ENCODE measurements at regions not wholly inside any gene's neighbourhood (a gene's known extent, or its start where the extent isn't known, plus 50 kb on each side); places are given as distances from the start of the nearest gene placed in this dataset.

- Mint-ChIP-seq H3K27me3 (no peaks in the 10 kb centered on the region), H3K4me1 (no peaks in the 10 kb centered on the region), H3K4me3 (no peak overlapping the region), H3K27ac (no peak overlapping the region), H3K36me3 (no peaks in the 10 kb centered on the region), H3K9me3 (peaks cover 0 to 4% (median 2%) of the 10 kb centered on the region in 3 donors)
Measured at GRCh38 chr4:178808106-178808505, 1365.9 kb upstream of the AGA start.

GRCh38 chr4:178809921-178810320, 1367.7 kb upstream of the AGA start:
- Mint-ChIP-seq H3K4me3 (no peak overlapping the region), H3K36me3 (no peaks in the 10 kb centered on the region), H3K4me1 (no peaks in the 10 kb centered on the region), H3K27ac (no peak overlapping the region), H3K27me3 (no peaks in the 10 kb centered on the region), H3K9me3 (peaks cover 2 to 4% (median 2%) of the 10 kb centered on the region in 3 donors)

- Mint-ChIP-seq H3K4me1 (no peaks in the 10 kb centered on the region), H3K36me3 (no peaks in the 10 kb centered on the region), H3K27ac (no peak overlapping the region), H3K4me3 (no peak overlapping the region), H3K9me3 (peaks cover 2 to 10% (median 2%) of the 10 kb centered on the region in 3 donors), H3K27me3 (no peaks in the 10 kb centered on the region)
Measured at GRCh38 chr4:178811356-178811755, 1369.1 kb upstream of the AGA start.

- Mint-ChIP-seq H3K4me1 (no peaks in the 10 kb centered on the region), H3K36me3 (no peaks in the 10 kb centered on the region), H3K27ac (no peak overlapping the region), H3K27me3 (no peaks in the 10 kb centered on the region), H3K4me3 (no peak overlapping the region), H3K9me3 (peaks cover 2 to 16% (median 2%) of the 10 kb centered on the region in 3 donors)
Measured at GRCh38 chr4:178812866-178813265, 1370.6 kb upstream of the AGA start.

- H3K4me3 Mint-ChIP-seq, result no peak overlapping the region
- no peaks in the 10 kb centered on the region for H3K36me3 Mint-ChIP-seq
- H3K9me3 Mint-ChIP-seq, result peaks cover 0 to 13% (median 2%) of the 10 kb centered on the region in 3 donors
- H3K27me3 Mint-ChIP-seq, result no peaks in the 10 kb centered on the region
- no peak overlapping the region for H3K27ac Mint-ChIP-seq
- no peaks in the 10 kb centered on the region for H3K4me1 Mint-ChIP-seq
Measured at GRCh38 chr4:178814908-178815307, 1372.7 kb upstream of the AGA start.

GRCh38 chr4:178823673-178824295, 1381.5 kb upstream of the AGA start:
- no peak overlapping the region for H3K4me3 Mint-ChIP-seq
- H3K36me3 Mint-ChIP-seq, result no peaks in the 10 kb centered on the region
- peaks cover 2 to 15% (median 6%) of the 10 kb centered on the region in 3 donors for H3K9me3 Mint-ChIP-seq
- H3K27ac Mint-ChIP-seq, result no peak overlapping the region
- H3K27me3 Mint-ChIP-seq, result no peaks in the 10 kb centered on the region
- H3K4me1 Mint-ChIP-seq, result no peaks in the 10 kb centered on the region

- H3K36me3 Mint-ChIP-seq, result no peaks in the 10 kb centered on the region
- H3K27ac Mint-ChIP-seq, result no peak overlapping the region
- peaks cover 0 to 10% (median 2%) of the 10 kb centered on the region in 3 donors for H3K9me3 Mint-ChIP-seq
- H3K27me3 Mint-ChIP-seq, result no peaks in the 10 kb centered on the region
- H3K4me1 Mint-ChIP-seq, result no peaks in the 10 kb centered on the region
- H3K4me3 Mint-ChIP-seq, result no peak overlapping the region
Measured at GRCh38 chr4:178836865-178837264, 1394.6 kb upstream of the AGA start.

GRCh38 chr4:178838776-178839175, 1396.5 kb upstream of the AGA start:
- no peak overlapping the region for H3K27ac Mint-ChIP-seq
- H3K27me3 Mint-ChIP-seq, result no peaks in the 10 kb centered on the region
- H3K4me3 Mint-ChIP-seq, result no peak overlapping the region
- H3K4me1 Mint-ChIP-seq, result no peaks in the 10 kb centered on the region
- H3K36me3 Mint-ChIP-seq, result no peaks in the 10 kb centered on the region
- H3K9me3 Mint-ChIP-seq, result peaks cover under 1 to 14% (median 2%) of the 10 kb centered on the region in 3 donors

GRCh38 chr4:178856139-178856800, 1414.0 kb upstream of the AGA start:
- H3K36me3 Mint-ChIP-seq, result no peaks in the 10 kb centered on the region
- no peak overlapping the region for H3K4me3 Mint-ChIP-seq
- H3K4me1 Mint-ChIP-seq, result no peaks in the 10 kb centered on the region
- no peaks in the 10 kb centered on the region for H3K27me3 Mint-ChIP-seq
- no peak overlapping the region for H3K27ac Mint-ChIP-seq
- no peaks in the 10 kb centered on the region for H3K9me3 Mint-ChIP-seq

GRCh38 chr4:178871476-178871875, 1429.2 kb upstream of the AGA start:
- no peaks in the 10 kb centered on the region for H3K27me3 Mint-ChIP-seq
- H3K9me3 Mint-ChIP-seq, result peaks cover 0 to 2% (median 0%) of the 10 kb centered on the region in 3 donors
- H3K27ac Mint-ChIP-seq, result no peak overlapping the region
- H3K4me3 Mint-ChIP-seq, result peak overlapping the region in 1 of 4 donors; percentile 5
- H3K4me1 Mint-ChIP-seq, result no peaks in the 10 kb centered on the region
- no peaks in the 10 kb centered on the region for H3K36me3 Mint-ChIP-seq

GRCh38 chr4:178881937-178882336, 1439.7 kb upstream of the AGA start:
- H3K27me3 Mint-ChIP-seq, result no peaks in the 10 kb centered on the region
- H3K27ac Mint-ChIP-seq, result no peak overlapping the region
- peaks cover 3 to 16% (median 13%) of the 10 kb centered on the region in 3 donors for H3K9me3 Mint-ChIP-seq
- no peaks in the 10 kb centered on the region for H3K4me1 Mint-ChIP-seq
- H3K4me3 Mint-ChIP-seq, result no peak overlapping the region
- no peaks in the 10 kb centered on the region for H3K36me3 Mint-ChIP-seq

GRCh38 chr4:178894126-178894525, 1451.9 kb upstream of the AGA start:
- Mint-ChIP-seq H3K36me3 (no peaks in the 10 kb centered on the region), H3K4me1 (no peaks in the 10 kb centered on the region), H3K9me3 (peaks cover 0 to 1% (median 1%) of the 10 kb centered on the region in 3 donors), H3K27me3 (no peaks in the 10 kb centered on the region), H3K27ac (no peak overlapping the region), H3K4me3 (no peak overlapping the region)

GRCh38 chr4:178899084-178899483, 1456.8 kb upstream of the AGA start:
- Mint-ChIP-seq H3K27ac (no peak overlapping the region), H3K36me3 (no peaks in the 10 kb centered on the region), H3K4me1 (no peaks in the 10 kb centered on the region), H3K9me3 (peaks cover 2 to 3% (median 3%) of the 10 kb centered on the region in 3 donors), H3K27me3 (no peaks in the 10 kb centered on the region), H3K4me3 (no peak overlapping the region)

- Mint-ChIP-seq H3K9me3 (no peaks in the 10 kb centered on the region), H3K4me3 (no peak overlapping the region), H3K4me1 (peaks cover 0 to 2% (median 0%) of the 10 kb centered on the region in 3 donors), H3K36me3 (no peaks in the 10 kb centered on the region), H3K27ac (no peak overlapping the region), H3K27me3 (no peaks in the 10 kb centered on the region)
Measured at GRCh38 chr4:178917756-178918155, 1475.5 kb upstream of the AGA start.

GRCh38 chr4:178937130-178937529, 1494.9 kb upstream of the AGA start:
- Mint-ChIP-seq H3K9me3 (peaks cover 0 to 8% (median 7%) of the 10 kb centered on the region in 3 donors), H3K4me3 (no peak overlapping the region), H3K4me1 (peaks cover 0 to 1% (median 0%) of the 10 kb centered on the region in 3 donors), H3K27ac (no peak overlapping the region), H3K36me3 (no peaks in the 10 kb centered on the region), H3K27me3 (no peaks in the 10 kb centered on the region)

- H3K4me3 Mint-ChIP-seq, result no peak overlapping the region
- H3K27me3 Mint-ChIP-seq, result no peaks in the 10 kb centered on the region
- H3K36me3 Mint-ChIP-seq, result no peaks in the 10 kb centered on the region
- peaks cover 0 to 4% (median 3%) of the 10 kb centered on the region in 3 donors for H3K9me3 Mint-ChIP-seq
- H3K4me1 Mint-ChIP-seq, result no peaks in the 10 kb centered on the region
- no peak overlapping the region for H3K27ac Mint-ChIP-seq
Measured at GRCh38 chr4:178941975-178942374, 1499.7 kb upstream of the AGA start.

Data from IgD-negative memory B cell (primary cell).